ENCODE measurements at regions not wholly inside any gene's neighbourhood (a gene's known extent, or its start where the extent isn't known, plus 50 kb on each side); places are given as distances from the start of the nearest gene placed in this dataset.

DNA sequence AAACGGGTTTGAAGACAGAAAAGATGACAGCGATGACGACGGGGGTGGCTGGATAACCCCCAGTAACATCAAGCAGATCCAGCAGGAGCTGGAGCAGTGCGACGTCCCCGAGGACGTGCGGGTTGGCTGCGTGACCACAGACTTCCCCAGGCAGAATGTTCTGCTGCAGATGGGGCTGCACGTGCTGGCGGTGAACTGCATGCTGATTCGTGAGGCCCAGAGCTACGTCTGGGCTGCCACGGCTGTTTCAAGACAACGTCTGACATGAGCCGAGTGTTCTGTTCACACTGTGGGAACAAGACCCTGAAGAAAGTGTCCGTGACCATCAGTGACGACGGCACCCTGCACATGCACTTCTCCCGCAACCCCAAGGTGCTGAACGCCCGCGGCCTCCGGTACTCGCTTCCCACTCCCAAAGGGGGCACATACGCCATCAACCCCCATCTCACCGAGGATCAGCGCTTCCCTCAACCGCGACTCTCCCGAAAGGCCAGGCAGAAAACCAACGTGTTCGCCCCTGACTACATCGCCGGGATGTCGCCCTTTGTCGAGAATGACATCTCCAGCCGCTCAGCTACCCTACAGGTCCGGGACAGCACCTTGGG lies 319.2 kb upstream of the SLC7A11 start:
- ATAC-seq (ENCODE audit: low read depth) = no peak
- H3K27me3 Mint-ChIP-seq = no peaks in the 10 kb centered on the region
- no peak overlapping the region for H3K4me3 Mint-ChIP-seq
- CTCF ChIA-PET = no interaction called here
- H3K27ac Mint-ChIP-seq = no peak overlapping the region
- no peak for DNase-seq
- POLR2A ChIA-PET = no interaction called here
- intact Hi-C loops (cut with micrococcal nuclease) = no loop called here
- no peaks in the 10 kb centered on the region for H3K4me1 Mint-ChIP-seq
- H3K36me3 Mint-ChIP-seq (ENCODE audit: low read depth) = no peaks in the 10 kb centered on the region
- no peak for TF ChIP-seq CTCF (IDR thresholded peaks at IDR 0.05)
- H3K9me3 Mint-ChIP-seq = no peaks in the 10 kb centered on the region

DNA sequence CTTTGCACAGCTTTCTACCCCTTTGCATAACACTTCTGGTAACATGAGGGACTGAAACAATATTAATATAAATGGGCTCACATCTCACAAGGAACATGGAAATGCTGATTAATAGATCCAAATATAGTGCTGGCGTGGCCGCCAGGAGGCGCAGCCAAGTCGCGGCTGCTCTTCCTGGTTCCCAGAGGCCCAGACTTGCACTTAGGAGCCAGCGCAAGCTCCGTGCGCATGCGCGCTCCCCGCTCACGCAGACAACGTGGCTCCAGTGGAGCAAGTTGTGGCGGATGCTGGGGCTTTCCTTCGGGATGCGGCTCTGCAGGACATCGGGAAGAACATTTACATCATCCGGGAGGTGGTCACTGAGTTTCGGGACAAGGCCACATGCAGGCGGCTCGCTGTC lies 318.3 kb upstream of the SLC7A11 start:
- DNase-seq (no peak), ATAC-seq (ENCODE audit: low read depth) (no peak)
- Mint-ChIP-seq H3K27me3 (no peaks in the 10 kb centered on the region), H3K4me3 (no peak overlapping the region), H3K36me3 (ENCODE audit: low read depth) (no peaks in the 10 kb centered on the region), H3K9me3 (no peaks in the 10 kb centered on the region), H3K4me1 (no peaks in the 10 kb centered on the region), H3K27ac (no peak overlapping the region)
- CTCF ChIA-PET = no interaction called here
- no peak for TF ChIP-seq CTCF (IDR thresholded peaks at IDR 0.05)
- intact Hi-C loops (cut with micrococcal nuclease) = no loop called here
- POLR2A ChIA-PET = no interaction called here

- Mint-ChIP-seq H3K4me3 (no peak overlapping the region), H3K9me3 (no peaks in the 10 kb centered on the region), H3K4me1 (no peaks in the 10 kb centered on the region), H3K36me3 (ENCODE audit: low read depth) (no peaks in the 10 kb centered on the region), H3K27ac (no peak overlapping the region), H3K27me3 (no peaks in the 10 kb centered on the region)
- no peak for TF ChIP-seq CTCF (IDR thresholded peaks at IDR 0.05)
- intact Hi-C loops (cut with micrococcal nuclease) = no loop called here
- CTCF ChIA-PET = no interaction called here
- DNase-seq (no peak), ATAC-seq (ENCODE audit: low read depth) (no peak)
- POLR2A ChIA-PET = no interaction called here
Observed at GRCh38 chr4:138558886-138559285, 316.7 kb upstream of the SLC7A11 start.

- DNase-seq (no peak), ATAC-seq (ENCODE audit: low read depth) (no peak)
- Mint-ChIP-seq H3K9me3 (peaks cover 2% of the 10 kb centered on the region), H3K27me3 (no peaks in the 10 kb centered on the region), H3K36me3 (ENCODE audit: low read depth) (no peaks in the 10 kb centered on the region), H3K4me3 (no peak overlapping the region), H3K4me1 (no peaks in the 10 kb centered on the region), H3K27ac (no peak overlapping the region)
- intact Hi-C loops (cut with micrococcal nuclease) = no loop called here
- POLR2A ChIA-PET = no interaction called here
- CTCF ChIA-PET = no interaction called here
- TF ChIP-seq CTCF (IDR thresholded peaks at IDR 0.05) = no peak
Observed at GRCh38 chr4:138555584-138555983, 313.4 kb upstream of the SLC7A11 start.

GRCh38 chr4:138555108-138555507 lies 313.0 kb upstream of the SLC7A11 start:
- Mint-ChIP-seq H3K9me3 (peaks cover 2% of the 10 kb centered on the region), H3K4me1 (no peaks in the 10 kb centered on the region), H3K4me3 (no peak overlapping the region), H3K27me3 (no peaks in the 10 kb centered on the region), H3K36me3 (ENCODE audit: low read depth) (no peaks in the 10 kb centered on the region), H3K27ac (no peak overlapping the region)
- no peak for ATAC-seq (ENCODE audit: low read depth)
- no peak for DNase-seq
- POLR2A ChIA-PET = no interaction called here
- intact Hi-C loops (cut with micrococcal nuclease) = no loop called here
- no peak for TF ChIP-seq CTCF (IDR thresholded peaks at IDR 0.05)
- CTCF ChIA-PET = no interaction called here

Measured in activated B cell treated with CpG ODN at 0.5 μM for 24 hours (primary cell).